GM21360 (cell line): ENCODE measurements at regions not wholly inside any gene's neighbourhood (a gene's known extent, or its start where the extent isn't known, plus 50 kb on each side); places are given as distances from the start of the nearest gene placed in this dataset.
"Not testable (repeated sequence)": the region's sequence is repeated elsewhere in the genome, so short reads cannot be mapped to it uniquely, and the experiment has no call there.

Source experiments
- ATAC-seq: cut with Tn5 transposase; IDR thresholded peaks from one replicate; pipeline ENCODE4 v1.9.1; 2021; ENCODE audit warnings: mild to moderate bottlenecking, moderate library complexity; ENCODE audit not compliant: unreplicated experiment

DNA sequence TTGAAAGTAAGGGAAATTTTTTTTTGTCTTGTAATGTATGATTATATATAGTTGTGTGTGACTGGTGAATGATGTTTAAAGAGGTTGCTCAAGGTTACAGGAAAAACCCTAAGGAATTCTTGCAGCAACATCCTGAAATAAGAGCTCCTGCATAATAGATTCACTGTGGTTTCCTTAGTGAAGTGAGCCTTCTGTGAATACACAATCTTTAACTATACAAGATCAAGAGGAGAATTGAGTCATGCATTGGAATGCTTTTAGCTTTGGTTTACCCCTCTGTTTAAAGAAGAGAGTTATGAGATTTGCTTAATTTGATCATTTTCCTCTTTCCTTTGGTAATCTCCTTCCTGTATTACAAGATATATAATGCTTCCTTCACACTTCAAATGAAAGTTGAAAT is 141.6 kb upstream of the EYA4 start:
- no peak for ATAC-seq

DNA sequence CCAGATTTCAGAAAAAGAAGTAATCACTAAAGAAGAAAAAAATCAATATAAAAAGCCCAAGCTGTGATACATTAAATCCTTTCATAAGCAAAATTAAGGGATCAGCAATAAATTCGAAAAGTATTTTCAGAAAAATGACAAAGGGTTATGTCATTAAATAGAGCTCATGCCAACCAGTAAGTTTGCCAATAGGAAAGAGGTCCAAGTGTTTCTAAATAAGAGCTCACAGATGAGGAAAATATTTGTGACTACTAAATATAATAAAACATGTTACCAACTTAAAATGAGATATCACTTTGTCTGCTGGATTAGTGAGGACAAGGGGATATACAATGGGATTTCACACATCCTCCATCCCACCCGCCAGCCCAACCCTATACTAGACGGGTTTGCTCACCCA is 140.3 kb upstream of the EYA4 start:
- ATAC-seq: no peak

DNA sequence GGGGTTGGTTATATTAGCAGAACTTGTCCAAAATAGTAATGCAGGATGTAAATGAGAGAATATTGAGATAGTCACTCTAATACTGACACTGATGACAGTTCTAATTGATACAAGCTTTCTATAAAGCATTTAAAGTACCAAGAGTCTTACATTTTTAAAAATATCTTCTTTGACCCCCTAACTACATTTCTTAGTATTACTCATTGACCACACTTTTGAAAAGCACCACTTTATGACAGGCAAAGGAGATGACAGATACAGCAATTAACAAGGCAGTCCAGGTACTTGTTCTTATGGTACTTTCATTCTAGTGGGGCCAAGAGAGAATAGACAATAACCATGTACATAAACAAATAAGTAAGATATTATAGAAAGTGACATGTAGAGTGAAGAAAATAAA is 139.4 kb upstream of the EYA4 start:
- ATAC-seq: no peak

DNA sequence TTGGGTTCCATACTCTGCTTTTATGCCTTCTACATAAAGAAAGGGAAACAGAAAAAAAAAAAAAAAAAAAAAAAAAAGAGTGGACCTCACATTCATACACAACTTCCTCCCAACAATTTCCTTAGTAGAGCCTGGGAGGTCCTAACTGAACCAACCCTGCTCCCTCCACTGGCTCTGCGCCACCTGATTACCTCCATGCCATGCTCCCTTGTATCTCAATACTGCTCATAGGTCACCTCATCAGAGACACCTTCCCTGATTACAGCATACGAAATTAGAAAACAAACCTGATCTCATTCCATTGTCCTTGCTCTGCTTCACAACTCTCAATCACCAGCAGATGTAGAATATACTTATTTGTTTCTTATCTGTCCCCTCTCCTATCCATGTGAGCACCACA is 134.2 kb upstream of the EYA4 start:
- ATAC-seq: no peak

DNA sequence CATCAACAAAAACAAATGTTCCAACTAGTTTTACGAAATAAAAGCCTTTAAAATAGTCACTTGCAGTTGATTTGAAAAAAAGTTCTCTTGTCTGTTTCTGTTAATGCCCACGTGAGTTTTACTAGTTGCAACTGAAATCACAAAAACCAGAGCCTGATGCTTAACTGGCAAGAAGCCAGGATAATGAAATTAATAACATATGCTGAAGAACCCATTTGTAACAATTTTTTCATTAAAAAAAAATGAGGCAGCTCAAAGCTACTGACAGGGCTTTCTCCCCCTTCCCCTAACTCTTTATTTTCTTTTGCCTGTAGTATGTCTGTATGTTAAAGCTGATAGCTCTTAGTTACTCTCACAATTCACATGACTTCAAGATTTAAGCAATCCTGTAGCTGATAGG is 132.7 kb upstream of the EYA4 start:
- no peak for ATAC-seq

DNA sequence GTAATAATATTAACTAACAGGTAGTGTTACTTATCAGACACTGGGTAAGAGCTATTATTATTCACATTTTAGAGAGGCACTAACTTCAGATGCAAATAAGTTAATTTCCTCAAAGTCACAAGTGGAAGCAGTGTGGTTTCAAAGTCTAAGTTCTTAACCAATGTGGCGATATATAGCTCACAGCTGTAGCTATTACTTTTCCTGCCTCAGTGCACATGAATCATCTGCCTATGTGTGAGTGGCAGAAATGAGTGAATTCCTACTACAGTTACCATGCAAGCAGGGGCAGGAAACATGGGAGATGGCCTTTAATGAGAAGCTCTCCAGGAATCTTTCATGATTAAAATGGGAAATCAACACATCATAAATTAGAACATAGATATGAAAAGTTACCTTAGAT is 126.2 kb upstream of the EYA4 start:
- no peak for ATAC-seq

DNA sequence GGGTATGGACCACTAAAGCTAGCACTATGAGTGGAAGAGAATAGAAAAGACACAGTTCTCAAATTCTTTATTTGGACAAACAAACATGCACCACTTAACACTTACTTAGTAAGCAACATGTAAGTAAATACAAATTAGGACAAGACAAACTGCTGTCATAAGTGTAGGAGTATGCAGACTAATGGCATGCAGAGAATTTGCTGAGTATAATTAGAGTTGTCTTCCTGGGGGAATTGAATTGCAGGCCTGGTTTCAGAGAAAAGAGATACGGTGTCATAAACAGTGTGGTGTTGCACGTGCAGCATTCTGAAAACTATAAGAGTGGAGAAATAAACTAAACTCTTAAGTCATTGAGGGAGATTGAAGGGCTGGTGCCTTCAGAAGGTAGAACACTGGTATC is 125.2 kb upstream of the EYA4 start:
- no peak for ATAC-seq

DNA sequence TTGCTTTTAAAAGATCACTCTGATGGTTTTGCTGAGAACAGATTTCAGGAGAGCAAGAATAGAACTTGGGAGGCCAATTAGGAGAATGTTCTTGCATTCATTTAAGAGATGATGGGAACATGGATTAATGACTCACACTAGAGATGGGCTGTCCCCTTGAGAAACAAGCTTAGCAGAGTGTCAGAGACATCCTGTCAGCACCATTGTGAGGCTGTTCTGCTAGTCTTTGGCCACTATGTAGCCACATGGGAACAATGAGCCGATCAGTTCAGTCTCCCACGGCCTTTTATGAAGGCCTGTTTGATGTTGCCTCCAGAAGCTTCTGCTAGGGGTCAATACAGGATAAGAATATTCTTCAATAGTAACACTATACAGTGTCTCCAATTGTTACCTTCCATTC is 113.0 kb upstream of the EYA4 start:
- no peak for ATAC-seq

DNA sequence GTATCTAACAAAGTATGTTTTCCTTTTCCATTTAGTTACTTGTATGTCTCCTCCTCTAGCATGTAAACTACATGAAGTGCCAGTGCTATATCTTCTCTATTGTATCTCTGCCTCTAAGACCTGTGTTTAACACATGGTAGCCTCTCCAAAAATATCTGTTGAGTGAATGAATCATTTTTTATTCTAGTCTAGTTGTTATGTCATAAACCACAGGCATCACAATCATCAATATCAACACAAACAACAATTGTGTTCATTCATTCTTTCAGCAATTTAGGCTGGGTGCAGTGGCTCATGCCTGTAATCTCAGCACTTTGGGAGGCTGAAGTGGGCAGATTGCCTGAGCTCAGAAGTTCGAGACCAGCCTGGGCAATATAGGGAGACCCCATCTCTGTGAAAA is 111.6 kb upstream of the EYA4 start:
- no peak for ATAC-seq

DNA sequence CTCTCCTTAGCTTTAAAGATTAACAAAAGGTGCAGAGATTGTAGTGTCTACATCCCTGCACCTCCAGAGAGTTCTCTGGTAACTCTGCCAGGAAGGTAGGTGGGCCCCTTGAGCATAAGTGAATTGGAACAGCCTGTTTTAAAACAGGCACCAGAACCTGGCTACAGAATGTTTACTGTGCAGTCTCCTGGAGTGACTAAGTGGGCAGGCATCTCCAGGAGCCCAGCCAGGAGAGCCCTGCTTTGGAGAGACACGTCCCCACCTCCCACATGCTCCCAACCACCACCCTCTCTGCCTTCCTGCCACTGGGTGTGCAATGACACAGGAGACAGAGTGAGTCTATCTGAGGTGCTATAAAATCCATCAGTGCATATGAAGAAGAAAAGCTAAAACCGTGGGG is 110.3 kb upstream of the EYA4 start:
- no peak for ATAC-seq

DNA sequence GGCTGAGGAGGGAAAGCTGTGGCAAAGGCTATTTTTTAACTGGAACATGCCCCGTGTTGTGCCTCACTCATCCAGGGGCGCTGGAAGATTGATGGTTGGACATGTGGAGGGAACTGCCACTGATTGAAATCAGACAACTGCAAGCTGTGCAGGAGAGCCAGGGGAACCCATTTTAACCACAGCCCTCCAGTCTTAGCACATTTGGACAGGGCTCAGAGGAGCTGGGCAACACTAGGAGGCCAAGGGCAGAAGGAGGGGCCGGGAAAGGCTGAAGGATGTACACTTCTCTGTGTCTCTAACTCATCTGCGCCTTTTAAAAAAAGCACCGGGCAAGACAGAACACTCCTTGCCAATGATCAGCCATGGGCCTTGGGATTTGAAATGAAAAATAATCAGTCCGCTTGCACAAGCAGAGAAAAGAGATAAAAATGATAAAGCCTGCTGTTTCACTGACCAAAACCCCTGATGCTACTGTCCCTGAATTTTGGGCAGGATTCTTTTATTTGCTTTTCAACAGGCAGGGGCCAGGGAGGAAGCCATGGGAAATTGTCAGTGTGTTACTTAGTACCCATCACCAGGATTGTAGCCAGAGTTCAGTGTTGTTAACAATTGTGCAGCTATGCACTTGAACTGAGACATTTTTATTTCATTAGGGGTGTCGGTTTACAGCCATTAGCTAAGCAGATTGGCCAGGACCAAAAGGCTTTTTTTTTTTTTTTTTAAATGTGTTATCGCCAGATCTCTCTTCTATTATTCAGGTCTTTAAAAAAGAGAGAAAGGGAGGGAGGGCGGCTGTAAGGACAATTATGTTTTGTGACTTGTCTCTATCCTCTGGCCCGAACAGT is 109.3 kb upstream of the EYA4 start:
- ATAC-seq: no peak

DNA sequence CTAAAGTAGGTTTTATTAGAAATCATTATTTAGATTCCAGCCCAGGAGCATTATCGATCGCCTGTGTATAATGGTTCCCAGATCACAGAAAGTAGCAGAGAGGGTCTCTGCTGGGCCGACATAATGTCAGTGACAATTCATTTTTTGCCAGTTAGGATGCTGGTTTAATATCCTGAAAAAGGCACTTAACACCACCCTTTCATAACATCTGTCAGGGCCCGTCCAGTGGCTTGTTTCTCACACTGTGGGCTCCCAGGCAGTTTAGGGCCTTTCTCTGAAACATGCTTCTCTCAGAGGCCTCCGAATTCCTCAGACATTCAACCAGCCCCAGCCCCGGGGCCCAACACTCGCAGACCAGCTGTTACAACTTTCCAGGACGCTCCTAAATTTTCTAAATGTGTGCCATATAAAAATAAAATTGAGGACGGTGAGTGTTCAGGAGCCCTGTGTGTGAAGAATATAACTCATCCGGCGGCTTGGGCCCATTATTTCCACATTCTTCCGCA is 108.6 kb upstream of the EYA4 start:
- ATAC-seq: no peak

DNA sequence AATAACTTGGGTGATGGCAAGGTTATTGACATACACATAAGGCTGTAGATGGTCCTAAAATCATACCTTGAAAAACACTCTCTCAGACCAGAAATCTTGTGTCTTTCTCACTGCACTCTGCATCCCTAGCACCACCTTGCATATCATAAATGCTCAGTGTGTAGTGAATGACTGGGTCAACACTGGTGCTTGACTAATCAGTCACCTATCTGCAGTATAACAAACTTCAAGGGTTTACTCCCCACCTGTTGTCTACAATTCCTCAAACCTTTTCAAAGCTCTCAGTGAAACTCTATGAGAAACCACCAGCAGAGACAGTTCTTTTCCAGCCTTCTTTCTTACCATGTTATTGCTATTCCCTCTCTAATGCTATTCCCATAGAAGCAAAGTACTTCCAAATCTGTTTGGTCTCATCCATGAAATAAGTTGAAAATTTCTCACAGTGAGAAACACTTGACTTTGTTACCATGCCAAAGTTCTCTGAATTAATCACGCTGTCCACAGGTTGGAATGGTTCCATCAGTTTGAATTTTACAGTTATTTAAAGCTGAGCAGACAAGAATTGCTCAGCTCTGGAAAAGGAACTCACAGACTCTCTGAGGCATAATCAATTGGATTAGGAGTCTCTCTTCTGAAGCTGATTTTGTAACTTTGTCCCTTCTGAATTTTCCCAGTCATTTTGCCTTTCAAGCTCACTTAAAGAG is 104.8 kb upstream of the EYA4 start:
- ATAC-seq: no peak

DNA sequence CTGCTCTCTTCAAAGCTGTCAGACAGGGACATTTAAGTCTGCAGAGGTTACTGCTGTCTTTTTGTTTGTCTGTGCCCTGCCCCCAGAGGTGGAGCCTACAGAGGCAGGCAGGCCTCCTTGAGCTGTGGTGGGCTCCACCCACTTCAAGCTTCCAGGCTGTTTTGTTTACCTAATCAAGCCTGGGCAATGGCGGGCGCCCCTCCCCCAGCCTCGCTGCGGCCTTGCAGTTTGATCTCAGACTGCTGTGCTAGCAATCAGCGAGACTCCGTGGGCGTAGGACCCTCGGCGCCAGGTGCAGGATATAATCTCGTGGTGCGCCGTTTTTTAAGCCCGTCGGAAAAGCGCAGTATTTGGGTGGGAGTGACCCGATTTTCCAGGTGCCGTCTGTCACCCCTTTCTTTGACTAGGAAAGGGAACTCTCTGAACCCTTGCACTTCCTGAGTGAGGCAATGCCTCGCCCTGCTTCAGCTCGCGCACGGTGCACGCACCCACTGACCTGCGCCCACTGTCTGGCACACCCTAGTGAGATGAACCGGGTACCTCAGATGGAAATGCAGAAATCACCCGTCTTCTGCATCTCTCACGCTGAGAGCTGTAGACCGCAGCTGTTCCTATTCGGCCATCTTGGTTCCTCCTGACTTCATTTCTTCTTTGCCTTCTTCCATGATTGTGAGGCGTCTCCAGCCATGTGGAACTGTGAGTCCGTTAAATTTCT is 93.5 kb upstream of the EYA4 start:
- not testable (repeated sequence) for ATAC-seq

DNA sequence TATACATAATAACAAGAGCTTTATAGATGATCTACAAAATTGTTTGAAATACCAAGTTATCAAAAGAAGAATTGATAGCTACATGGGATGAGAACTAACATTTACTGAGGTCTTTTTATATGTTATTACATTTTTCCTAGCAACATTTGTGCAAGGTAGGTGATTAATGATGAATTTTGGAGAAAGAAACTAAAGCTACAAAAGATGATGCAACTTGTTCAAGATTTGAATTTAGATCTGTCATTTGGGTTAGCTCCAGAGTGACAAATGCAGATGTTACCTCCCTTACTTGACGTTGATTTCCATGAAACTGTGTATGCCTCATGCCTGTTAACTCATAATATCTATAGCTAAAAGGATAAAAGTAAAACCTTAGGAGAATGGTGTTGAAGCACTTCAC is 84.5 kb upstream of the EYA4 start:
- ATAC-seq: no peak

DNA sequence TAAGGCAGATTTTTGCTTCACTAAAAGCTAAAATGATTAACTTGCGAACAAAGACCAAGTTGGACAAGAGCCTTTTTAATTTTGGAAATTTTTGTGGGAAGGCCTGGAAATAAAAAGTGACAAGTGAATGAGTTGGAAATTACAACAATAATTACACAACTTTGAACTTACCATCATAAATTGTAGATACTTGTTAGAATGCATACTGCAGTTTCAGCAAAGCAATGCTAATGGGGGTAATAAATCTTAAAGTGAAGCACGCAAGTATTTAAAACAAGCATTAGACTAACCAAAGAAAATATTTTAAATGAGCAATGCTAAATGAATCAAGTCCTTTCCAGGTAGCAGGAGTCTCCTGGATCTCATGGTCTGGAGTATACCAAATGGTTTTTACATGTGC is 83.2 kb upstream of the EYA4 start:
- ATAC-seq: no peak

DNA sequence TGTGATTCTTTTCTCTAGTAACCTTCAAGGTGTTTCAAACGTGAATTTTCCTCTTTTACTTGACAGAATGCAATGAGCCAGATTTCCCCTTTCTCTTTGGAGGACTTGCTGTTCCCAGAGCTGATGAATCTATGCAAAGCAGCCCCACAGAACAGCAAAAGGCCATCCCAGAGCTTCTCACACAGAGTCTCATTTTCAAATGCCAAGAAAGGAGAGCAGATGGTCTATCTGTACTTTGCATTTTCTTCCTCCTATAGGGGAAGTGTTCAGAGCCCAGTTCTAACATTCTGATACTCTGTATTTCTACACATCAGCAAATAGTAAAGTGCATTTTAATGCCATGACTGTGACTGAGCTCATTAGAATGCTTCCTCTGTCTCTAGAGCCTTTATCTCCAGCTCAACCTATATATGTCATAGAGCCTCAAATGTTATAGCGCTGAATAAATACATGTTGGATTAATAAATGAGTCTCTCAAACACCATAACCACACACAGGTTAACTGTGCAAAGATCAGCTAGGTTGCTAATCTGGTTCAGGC is 81.8 kb upstream of the EYA4 start:
- ATAC-seq: no peak

DNA sequence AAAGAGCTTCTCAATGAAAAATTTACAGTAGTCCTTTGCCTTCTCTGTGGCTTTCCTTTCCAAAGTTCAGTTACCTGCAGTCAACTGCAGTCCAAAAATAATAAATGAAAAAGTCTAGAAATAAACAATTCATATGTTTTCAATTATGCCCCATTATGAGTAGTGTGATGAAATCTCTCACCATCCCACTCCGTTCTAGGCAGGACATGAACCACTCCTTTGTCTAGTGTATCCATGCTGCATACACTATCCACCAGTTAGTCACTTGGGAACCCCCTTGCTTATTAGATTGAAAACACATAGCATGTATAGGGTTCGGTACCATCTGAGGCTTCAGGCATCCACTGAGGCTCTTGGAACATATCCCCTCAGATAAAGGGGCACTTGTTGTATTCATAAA is 80.6 kb upstream of the EYA4 start:
- ATAC-seq: no peak

DNA sequence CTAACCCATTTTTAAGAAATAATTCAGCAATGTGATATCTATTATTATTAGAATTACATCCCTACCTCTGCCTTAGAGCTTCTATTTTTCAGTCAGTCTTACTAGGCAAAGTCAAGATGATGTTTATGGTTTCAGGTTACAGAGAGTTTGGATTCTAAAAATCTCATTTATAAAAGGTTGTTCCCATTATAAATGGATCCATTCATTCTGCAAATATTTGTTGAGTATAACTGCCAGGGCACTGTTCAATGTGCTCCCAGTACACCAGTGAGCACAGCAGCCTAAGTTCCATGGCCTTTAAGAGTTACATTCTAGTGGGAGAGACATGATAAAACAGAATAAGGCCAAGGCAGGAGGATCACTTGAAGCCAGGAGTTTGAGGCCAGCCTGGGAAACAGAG is 75.9 kb upstream of the EYA4 start:
- ATAC-seq: no peak

DNA sequence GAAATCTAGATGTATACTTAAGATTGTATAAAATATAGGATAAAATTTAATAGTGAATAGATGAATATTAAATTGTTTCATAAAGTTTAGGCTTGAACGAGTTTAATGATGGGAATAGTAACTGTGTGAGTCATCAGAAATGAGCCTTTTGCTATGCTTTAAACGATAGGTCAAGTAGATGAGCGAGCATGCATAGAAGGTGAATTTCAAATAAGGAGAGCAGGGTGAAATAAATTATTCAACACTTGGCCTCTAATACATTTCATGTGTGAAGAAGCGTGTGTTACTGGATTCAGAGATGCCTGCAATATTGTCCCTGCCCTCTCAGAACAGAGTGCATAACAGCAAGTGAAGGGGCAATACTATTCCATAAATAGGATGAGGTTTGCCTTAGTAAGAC is 74.4 kb upstream of the EYA4 start:
- no peak for ATAC-seq

DNA sequence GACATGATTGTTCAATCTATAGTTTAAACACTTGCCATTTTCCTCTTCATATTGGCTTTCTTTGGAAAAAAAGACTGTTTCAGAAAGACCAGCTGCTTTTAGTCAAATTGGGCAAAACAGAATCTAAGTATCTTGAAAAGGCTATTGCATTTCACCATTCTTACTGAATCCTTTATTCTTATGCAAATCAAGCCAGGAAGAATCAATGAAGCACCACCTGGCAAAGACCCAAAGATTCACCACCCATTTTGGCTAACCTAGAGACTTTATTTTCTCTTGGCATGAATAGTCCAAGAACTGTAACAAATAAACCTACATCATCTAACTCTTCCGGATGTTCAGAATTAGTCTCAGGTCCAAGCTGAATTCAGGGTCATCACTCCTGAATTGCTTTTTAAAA is 71.3 kb upstream of the EYA4 start:
- ATAC-seq: no peak

DNA sequence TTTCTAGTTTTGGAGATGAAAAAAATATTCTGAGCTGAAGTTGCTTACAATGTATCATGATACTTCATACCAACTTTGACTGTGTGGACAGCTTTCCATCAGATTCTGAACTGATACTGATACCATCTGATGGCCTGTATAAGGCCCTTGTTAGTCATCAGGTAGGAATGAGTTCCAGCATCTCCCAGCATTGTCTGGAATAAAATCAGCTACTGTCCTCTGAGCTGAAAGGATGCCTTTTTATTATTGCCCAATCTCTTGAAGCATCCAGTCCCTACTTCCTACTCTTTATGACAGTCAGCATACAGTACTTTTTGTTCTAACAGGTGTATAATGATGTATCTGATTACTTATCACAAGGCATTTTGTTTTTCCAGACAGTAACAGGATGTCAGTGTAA is 70.6 kb upstream of the EYA4 start:
- no peak for ATAC-seq
